RPMI8226 (cell line): ENCODE measurements at regions not wholly inside any gene's neighbourhood (a gene's known extent, or its start where the extent isn't known, plus 50 kb on each side); places are given as distances from the start of the nearest gene placed in this dataset.

ENCODE experiments used
- DNase-seq: peaks from one replicate; pipeline ENCODE4 v3.0.0-alpha.2; 2015

- no peak for DNase-seq
Observed at GRCh38 chr15:47292638-47293190, 424.6 kb upstream of the SEMA6D start.

- peak; percentile 62 for DNase-seq
Observed at GRCh38 chr15:47293466-47294162, 423.7 kb upstream of the SEMA6D start.

GRCh38 chr15:47294765-47295259 lies 422.5 kb upstream of the SEMA6D start:
- DNase-seq = no peak

GRCh38 chr15:47296881-47297280 lies 420.4 kb upstream of the SEMA6D start:
- DNase-seq = no peak

- DNase-seq = no peak
Observed at GRCh38 chr15:47299846-47300434, 417.4 kb upstream of the SEMA6D start.

- DNase-seq = no peak
Observed at GRCh38 chr15:47300596-47300995, 416.7 kb upstream of the SEMA6D start.

GRCh38 chr15:47301481-47301880 lies 415.8 kb upstream of the SEMA6D start:
- peak; percentile 77 for DNase-seq

GRCh38 chr15:47304656-47305055 lies 412.6 kb upstream of the SEMA6D start:
- DNase-seq = no peak

GRCh38 chr15:47312161-47312560 lies 405.1 kb upstream of the SEMA6D start:
- no peak for DNase-seq

GRCh38 chr15:47326410-47327333 lies 390.6 kb upstream of the SEMA6D start:
- no peak for DNase-seq

- no peak for DNase-seq
Observed at GRCh38 chr15:47331829-47332393, 385.4 kb upstream of the SEMA6D start.

GRCh38 chr15:47332481-47332880 lies 384.8 kb upstream of the SEMA6D start:
- DNase-seq = no peak

GRCh38 chr15:47333734-47334133 lies 383.6 kb upstream of the SEMA6D start:
- DNase-seq = no peak

- DNase-seq = peak; percentile 11
Observed at GRCh38 chr15:47334805-47335535, 382.3 kb upstream of the SEMA6D start.

- no peak for DNase-seq
Observed at GRCh38 chr15:47337106-47337505, 380.2 kb upstream of the SEMA6D start.

GRCh38 chr15:47337836-47338235 lies 379.5 kb upstream of the SEMA6D start:
- no peak for DNase-seq

- no peak for DNase-seq
Observed at GRCh38 chr15:47338771-47339170, 378.5 kb upstream of the SEMA6D start.

GRCh38 chr15:47339800-47340570 lies 377.3 kb upstream of the SEMA6D start:
- no peak for DNase-seq

- no peak for DNase-seq
Observed at GRCh38 chr15:47340571-47340920, 376.8 kb upstream of the SEMA6D start.

GRCh38 chr15:47349179-47349578 lies 368.1 kb upstream of the SEMA6D start:
- no peak for DNase-seq

GRCh38 chr15:47351501-47351900 lies 365.8 kb upstream of the SEMA6D start:
- DNase-seq = no peak
